Activated gamma-delta T cell treated with Interleukin-2 at 50 U/mL for 16 hours (primary cell): ENCODE measurements at regions not wholly inside any gene's neighbourhood (a gene's known extent, or its start where the extent isn't known, plus 50 kb on each side); places are given as distances from the start of the nearest gene placed in this dataset.

ENCODE experiments used
- DNase-seq: peaks from one replicate; pipeline ENCODE4 v3.0.0-alpha.2; 2020

DNA sequence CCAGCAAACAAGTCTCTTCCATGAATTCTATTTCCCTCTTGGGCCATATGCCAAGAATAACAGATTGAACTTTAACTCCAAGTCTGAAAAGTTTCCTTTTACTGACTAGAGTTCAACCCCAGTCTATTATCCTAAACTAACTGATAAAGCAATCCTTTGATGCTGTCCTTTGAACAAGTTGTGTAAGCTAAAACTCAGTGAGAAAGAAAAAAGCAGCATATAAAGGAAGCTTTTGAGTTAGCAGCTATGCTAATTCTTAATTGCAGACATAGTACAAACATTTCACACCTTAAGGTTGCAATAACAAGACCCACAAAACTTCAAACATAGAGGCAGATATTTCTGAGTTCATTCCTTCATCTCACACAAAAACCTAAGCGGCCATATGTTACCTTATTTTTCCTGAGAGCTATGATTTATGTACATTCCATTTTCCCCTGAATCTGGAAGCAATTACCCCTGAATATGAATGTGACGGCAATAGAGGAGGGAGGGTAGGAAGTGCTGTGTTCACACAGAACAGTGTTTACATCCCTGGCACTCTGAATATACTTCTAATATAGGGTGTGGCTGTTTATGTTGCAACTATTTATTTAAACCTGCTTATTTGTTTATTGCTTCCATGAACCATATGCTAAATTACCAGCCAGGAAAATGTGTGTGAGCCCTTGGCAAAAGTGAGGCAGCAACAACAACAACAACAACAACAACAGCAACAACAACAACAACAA lies 180.6 kb downstream of the IRS1 start:
- DNase-seq: no peak

DNA sequence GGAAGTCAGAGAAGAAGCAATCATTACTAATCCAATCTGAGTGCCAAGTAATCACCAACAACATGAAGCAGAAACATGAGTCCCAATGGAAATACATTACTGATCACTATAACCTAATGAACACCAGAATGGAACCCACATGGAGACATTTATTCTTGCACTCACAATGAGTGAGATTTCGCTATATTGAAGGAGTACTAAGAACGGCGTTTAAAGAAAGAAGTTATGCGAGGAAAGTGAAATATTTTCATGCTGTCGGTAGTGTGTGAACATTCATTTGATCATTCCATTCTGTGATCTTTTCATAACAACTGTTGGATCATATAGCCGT lies 181.1 kb downstream of the IRS1 start:
- DNase-seq: no peak

DNA sequence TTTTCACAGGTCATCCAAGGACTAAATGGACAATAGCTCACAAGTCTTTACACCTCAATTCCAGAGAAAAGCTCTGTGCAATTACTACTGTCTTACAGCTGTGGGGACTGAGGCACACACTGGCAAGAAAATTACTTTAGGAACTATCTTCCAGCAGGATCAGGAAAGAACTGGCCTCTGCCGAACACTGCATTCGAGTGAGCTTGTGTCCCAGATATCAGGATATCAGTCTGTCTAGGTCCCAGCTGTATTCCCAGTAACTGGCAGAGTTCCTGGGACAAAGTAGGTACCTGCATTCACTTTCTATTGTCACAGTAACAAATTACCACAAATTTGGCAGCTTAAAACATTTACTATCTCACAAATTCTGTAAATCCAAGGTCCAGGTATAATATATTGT lies 183.7 kb downstream of the IRS1 start:
- no peak for DNase-seq

DNA sequence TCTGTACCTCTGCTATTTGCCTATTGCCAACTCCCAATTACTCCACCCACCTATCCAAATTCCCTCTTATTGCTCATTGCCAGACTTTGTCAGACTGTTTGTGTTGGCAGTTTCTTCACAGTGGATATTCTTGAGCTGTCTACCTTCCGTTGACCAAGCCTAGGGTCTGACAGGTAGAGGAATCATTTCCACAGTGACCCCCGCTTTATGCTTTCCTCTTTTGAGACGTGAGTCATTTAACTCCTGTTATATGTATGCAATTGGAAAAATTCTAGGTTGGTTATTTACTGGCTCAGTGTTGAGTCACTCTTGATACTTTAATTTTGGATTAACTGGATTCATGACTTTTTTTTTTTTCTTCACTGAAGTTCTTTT lies 187.7 kb downstream of the IRS1 start:
- DNase-seq: no peak

DNA sequence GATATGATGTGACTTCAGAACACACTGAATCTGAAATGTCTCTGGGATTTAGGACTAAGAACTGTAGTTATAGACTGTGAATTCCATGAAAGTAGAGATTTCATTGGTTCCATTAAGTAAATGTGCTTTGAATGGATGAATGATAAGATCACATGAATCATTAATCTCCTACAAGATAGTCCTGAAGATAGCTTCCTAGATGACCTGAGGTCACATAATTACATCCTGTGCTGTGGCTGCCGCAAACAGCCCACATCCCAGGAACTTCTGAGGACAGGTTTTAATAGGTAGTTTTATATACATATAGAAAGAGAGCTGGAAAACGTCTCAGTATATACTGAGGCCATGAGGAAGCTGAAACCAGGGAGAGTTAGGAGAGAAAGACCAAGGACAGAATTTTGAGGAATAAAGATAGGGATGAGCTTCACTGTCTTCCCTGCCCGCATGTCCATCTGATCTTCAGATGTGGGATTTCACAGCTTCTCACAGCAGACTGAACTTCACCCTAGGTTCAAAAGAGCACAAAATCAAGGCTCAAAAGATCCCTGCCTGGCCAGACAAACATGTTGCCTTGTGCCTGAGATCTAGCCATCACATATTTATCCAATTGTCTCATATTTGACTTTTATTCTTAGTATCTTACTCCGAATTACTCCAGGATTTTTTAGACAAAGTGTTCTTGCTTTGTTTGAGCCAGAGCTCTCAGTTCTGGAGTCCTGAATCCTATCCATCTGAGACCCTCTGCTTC lies 188.2 kb downstream of the IRS1 start:
- no peak for DNase-seq

DNA sequence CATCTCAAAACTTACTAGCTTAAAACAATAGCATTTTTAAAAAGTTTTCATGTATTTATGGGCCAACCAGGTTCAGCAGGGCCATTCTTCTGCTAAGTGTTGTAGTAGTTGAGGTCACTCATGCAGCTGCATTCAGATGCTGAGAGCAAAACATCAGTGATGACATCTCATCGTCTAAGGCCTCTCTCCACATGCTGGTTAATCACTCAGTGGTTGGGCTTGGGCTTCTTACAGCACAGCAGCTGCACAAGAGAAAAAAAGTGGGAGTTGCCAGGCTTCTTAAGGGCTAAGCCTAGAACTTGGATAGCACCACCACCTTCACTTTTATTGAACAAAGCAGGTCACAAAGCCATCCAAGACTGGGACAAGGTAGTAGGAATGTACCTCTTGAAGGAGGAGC lies 190.3 kb downstream of the IRS1 start:
- DNase-seq: no peak

DNA sequence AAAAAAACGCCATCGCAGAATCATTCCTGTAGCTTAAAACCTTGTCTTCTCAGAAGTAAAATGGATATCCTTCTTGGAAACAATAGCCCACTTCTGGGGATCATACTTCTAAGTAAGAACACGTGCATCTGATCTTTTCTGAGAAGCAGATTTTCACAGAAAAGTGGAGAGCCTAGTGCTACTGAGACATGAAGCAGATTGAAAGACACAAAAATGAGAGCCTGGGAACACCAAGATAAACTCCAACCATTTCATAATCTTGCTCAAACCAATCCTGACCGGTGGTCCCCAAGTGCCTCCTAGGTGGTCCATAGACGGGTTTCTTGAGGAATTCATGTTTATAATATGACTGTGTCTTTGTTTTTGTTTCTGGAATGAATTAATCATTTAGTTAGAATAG lies 191.2 kb downstream of the IRS1 start:
- DNase-seq: no peak

DNA sequence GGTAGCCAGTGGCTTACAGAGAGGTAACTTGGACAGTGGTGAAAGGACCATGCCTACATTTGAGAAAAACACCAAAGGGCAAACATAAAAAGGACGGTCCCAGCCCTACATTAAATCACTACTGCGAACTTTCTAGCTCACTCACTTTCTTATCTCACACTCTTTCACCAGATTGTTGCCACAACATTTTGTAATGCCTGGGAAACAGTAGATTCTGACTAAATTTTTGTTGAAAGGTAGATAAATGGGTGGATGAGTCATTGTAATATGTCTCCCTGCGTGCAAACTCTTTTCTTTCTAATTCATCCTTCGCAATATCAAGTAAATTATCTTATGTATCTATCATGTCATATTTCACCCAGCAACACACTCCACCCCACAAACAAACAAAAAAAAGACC lies 192.2 kb downstream of the IRS1 start:
- DNase-seq: no peak

DNA sequence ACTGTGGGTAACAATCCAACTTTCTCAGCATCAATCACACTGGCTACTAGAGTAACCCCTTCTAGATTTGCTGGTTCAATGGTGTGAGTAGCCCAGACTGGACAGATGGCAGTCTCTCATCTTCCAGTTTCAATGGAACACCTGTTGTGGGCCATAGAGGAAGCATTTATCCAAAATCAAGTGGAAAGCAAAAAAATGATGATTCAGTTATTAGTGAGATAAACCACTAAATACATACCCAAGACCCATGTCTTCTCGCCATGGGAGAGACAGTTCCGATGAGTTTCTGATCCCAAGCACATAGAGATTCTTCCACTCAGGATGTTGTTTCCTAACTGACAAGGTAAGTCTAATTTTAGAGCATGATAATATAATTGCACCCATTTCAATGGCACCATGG lies 194.0 kb downstream of the IRS1 start:
- DNase-seq: no peak

DNA sequence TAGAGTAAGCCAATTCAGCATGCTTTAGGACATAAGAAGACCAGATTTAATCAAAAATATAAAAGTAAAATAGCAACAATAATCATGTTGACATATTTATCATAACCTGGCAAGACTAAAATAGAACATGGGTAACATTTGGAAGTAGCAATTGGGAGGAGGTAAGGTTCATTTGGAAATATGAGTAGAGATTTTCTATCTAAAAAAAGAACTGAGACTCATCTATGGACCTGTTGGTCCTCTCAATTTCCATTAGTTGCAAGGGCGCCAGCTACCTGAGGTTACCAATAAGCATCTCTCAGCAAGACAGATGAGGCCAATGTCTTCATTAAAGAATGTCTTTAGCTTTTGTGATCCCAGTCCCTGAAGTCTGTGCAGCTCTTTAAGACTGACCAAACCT lies 196.0 kb downstream of the IRS1 start:
- no peak for DNase-seq

DNA sequence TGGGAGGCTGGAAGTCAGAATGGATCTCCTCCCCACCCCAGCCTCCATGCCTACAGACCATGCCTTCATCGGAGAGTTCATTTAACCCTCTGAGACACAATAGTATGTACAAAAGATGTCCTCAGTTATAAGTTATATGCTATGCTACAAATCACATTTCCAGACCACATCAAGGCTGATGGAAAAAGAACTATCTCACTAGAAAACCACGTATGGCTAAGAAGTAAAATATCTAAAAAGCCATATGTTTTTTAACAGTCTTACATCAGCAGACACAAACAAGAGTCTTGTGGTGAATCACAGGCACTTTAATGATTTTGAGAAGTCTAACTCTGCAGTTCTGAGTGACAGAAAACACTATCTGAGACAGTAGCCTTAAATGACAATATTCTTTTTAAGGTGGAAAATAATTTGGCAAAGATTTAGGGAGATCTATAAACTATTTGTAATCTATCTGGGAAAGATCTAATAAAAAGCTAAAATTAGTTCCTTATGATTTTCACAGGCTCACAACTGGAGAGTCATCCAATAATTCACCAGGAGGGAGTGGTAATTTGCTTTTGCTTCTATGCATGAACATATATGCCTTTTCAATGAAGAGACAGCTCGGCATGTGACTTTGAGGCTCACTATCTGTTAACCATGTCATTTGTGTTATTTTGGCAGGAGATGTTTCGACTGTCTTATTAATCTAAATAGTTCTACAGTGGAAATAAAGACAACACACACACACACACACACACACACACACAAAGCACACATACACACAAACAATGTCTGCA lies 197.5 kb downstream of the IRS1 start:
- DNase-seq: no peak

DNA sequence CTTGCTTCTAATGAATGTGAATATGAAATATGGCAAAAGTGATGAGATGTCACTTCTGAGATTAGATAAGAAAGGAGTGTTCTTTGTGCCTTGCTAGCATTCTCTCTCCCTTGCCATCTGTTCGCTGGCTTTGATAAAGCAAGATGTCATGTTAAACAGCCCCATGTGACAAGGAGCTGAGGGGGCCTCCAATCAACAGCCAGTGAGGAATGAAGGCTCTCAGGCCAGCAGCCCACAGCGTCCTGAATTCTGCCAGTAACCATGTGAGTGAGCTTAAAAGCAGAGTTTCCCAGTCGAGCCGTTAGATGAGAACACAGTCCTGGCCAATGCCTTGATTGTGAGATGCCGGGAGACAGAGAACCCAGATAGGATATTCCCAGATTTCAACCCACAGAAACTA lies 198.8 kb downstream of the IRS1 start:
- DNase-seq: no peak

DNA sequence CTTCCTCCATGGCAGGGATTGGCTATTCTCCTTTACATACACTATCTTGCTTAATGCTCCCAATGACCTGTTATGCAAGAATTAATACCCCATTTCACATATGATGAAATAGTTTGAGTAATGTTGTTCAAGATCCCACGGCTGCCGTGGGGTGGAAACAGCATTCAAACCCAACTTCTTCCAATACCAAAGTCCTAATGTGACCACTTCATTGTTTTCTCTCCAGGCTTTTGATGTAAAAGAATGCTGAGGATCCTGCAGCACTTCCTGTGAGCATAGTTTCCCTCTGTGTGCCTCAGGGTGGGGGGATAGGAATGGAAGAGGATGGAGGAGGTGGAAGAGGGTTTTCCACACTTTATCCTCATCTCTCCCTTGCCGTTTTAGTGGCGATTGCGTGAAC lies 199.4 kb downstream of the IRS1 start:
- no peak for DNase-seq

DNA sequence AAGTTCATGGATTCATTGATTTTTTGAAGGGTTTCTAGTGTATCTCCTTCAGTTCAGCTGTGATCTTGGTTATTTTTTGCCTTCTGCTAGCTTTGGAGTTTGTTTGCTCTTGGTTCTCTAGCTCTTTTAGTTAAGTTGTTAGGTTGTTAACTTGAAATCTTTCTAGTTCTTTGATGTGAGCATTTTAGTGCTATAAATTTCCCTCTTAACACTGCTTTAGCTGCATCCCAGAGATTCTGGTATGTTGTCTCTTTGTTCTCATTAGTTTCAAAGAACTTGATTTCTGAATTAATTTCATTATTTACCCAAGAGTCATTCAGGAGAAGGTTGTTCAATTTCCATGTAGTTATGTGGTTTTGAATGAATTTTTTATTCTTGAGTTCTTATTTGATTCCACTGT lies 210.6 kb downstream of the IRS1 start:
- DNase-seq: no peak

DNA sequence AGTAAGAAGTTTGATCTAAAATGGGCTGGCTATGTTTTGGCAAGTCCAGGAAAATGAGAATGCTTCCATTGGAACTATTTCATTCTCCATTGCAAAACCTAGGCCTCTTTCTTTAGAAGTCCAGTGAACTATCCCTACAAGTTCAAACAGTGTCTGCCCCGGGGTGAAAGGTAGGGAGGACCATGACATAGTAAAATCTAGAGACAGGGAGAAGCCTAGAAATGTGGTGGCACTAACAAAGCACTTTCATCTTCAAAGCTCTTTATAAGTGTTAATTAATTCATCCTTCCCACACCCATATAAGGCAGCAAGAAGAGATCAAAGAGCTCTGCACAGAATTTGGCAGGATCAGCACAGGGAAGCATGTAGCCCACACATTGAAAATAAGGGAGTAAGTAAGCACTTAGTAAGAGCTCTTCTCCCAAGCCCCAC lies 214.5 kb downstream of the IRS1 start:
- no peak for DNase-seq

DNA sequence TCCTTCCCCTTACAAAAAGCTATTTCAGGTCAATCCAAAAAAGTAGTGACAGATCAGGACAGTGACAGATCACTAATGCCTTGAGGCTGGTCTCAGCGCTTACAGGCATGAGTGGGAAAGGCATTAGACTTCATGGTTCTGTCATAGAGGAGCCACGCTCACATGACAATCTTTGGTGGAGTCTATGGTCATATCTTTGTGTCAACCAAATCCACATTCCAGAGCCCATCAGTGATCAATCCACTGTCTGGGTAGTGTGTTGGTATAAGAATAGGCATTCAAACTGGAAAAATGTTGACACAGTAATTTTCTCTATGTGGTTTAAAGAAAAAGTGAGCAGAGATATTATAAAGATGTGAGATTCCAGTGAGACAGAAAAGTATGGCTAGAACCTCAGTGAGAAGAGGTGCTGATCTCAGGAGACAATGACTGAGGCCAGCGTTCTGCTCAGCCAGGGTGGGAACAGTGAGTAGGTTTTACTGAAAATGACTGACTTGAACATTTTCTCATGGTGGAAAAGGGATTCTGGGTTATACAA lies 215.0 kb downstream of the IRS1 start:
- DNase-seq: no peak

DNA sequence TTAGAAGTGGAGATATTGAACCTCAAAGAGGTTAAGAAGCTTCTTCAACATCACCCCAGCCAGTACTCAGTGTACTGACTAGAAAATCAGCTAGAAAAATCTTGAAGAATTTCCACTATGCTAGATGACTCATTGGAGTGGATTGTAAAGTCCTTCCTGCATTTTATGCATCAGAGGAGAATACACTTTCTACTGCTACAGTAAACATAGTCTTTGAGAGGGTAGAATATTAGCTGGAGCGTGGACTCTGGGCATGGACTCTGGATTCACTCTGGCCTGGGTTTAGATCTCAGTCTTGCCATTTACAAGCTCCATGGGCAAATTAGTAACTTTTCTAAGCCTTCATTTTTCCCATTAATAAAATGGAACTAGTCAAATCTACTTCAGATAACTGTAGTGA lies 215.9 kb downstream of the IRS1 start:
- DNase-seq: no peak

DNA sequence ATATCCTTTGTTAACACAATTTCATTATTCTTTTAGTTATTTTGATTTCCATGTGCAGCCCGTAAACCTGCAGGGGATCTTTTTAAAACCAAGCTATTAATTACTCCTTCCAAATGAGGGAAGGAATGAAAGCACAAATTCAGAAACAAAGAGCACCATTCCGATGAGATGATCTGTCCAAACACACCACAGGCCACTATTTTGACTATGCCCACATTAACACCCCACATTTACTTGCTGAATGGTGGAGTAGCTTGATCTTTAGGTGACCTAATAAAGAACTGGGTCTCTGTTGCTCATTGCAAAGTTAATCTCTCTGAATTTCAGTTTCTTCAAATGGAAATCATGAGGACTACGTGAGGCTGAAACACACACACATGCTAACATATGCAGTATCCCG lies 218.0 kb downstream of the IRS1 start:
- DNase-seq: no peak

DNA sequence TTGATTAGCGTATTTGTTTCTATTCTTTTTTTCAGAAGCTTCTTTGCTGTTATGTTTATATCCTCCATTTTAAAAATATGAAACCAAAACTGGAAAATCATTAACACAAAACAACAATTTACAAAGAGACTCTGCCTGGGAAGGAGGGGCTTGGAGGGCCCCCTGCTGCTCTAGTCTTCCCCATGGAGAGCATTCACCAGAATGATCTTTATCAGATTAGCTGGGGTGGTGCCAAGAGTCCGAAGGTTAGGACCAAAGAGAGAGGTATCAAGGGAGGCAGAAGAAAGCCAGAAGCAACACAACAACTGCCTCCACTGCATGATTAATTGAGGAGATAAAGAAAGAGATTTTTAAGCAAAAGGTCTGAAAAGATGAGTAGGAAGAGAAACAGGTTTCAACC lies 218.6 kb downstream of the IRS1 start:
- DNase-seq: no peak

DNA sequence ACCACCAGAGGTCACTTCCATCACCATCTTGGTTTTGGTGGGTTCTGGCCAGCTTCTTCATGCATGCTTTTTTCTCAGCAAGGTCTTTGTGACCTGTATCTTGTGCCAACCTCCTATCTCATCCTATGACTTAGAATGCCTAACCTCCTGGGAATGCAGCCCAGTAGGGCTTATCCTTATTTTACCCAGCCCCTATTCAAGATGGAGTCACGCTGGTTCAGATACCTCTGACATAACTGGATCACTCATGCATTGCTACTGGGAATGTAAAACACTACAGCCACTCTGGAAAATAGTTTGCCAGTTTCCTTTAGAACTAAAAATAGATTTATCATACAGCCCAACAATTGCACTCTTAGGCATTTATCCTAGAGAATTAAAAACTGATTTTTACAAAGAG lies 219.2 kb downstream of the IRS1 start:
- DNase-seq: no peak

DNA sequence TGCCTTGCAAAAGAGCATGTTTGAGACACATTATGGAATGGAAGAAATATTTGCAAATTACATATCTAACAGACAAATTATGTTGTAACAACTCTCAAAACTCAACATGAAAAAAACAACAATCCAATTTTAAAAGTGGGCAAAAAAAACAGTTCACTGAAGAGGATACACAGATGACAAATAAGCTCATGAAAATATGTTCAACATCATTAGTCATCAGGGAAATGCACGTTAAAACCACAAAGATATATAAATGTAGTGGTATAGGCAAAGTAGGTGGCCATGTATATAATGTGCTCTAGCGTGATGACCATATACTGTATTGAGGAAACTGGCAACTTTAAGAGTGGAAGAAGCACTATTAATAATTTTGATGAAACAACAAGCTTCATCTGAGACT lies 220.1 kb downstream of the IRS1 start:
- DNase-seq: no peak

DNA sequence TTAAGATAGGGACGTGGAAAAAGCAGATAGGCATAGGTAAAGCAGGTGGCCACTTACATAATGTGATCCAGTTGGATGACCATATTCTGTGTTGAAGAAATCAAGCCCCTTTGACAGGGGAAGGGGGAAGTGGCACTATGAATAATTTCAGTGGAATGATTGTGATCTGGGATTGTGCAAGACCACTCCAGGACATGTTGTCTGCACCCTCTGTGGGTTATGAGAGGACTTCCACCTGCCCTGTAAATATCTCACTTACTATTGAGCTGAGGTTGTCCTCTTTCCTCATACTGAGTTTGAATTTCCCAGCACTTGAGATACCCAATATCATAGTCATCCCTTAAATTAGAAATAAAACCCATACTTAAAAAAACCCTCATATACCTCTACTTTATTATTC lies 220.7 kb downstream of the IRS1 start:
- DNase-seq: no peak

DNA sequence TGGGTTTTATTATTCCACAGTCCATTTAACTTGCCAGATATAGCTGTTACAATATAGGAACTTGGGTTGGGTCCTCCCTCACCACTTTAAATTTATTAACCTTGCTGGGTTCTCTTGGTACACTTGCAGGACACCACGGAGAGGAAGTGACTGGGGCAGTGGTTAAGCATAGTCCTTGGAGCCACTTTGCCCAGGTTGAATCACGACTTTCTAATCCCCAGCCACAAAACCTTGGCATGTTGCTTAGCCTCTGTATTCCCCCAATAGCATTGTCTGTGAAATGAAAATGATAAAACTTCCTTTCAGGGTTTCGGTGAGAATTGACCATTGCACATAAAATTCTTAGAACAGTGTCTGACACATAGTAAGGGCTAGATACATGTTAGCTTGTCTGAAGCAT lies 221.2 kb downstream of the IRS1 start:
- no peak for DNase-seq

DNA sequence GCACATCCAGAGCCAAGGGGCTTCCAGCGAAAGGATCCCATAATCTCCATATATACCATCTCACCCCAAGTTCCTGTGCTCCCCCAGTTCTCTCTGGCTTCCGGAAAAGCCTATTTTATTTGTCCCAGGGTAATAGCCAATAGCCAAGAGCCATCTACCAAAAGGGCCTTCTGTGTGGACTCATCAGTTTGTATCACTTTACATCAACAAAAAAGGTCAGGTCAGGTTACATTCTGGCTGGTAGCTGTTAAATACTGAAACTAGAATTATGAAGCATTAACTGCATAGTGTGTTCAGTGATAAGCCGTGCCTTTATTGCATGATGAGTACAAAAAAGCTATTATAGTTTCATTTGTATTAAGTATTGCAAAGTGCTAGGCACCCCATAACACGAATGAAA lies 223.7 kb downstream of the IRS1 start:
- DNase-seq: no peak
